Parathyroid adenoma (tissue), 2 donors: ENCODE measurements at regions not wholly inside any gene's neighbourhood (a gene's known extent, or its start where the extent isn't known, plus 50 kb on each side); places are given as distances from the start of the nearest gene placed in this dataset.

ENCODE experiments used
- H2AFZ ChIP-seq: fragments of 300-600 bp; sonication (generic); one replicate; pipeline ENCODE4 v1.7.0; 2017; ENCODE audit warnings: antibody characterized with exemption, mild to moderate bottlenecking
- H3K27ac ChIP-seq: fragments of 300-600 bp; sonication (generic); one replicate; pipeline ENCODE4 v1.7.0; 2017
- H3K27me3 ChIP-seq: fragments of 300-600 bp; sonication (generic); one replicate; pipeline ENCODE4 v1.7.0; 2017; ENCODE audit warnings: low read length; ENCODE audit not compliant: control insufficient read depth, insufficient read depth
- H3K36me3 ChIP-seq: fragments of 300-600 bp; sonication (generic); one replicate; pipeline ENCODE4 v1.7.0; 2017; ENCODE audit warnings: low read length; ENCODE audit not compliant: control insufficient read depth, insufficient read depth
- H3K4me1 ChIP-seq: fragments of 300-600 bp; sonication (generic); one replicate; pipeline ENCODE4 v1.7.0; 2017; ENCODE audit warnings: control low read depth
- H3K4me2 ChIP-seq: fragments of 300-600 bp; sonication (generic); one replicate; pipeline ENCODE4 v1.7.0; 2017; ENCODE audit warnings: low read length
- H3K4me3 ChIP-seq: fragments of 300-600 bp; sonication (generic); one replicate; pipeline ENCODE4 v1.7.0; 2017; ENCODE audit warnings: low read depth, low read length
- H3K79me2 ChIP-seq: fragments of 300-600 bp; sonication (generic); one replicate; pipeline ENCODE4 v1.7.0; 2017; ENCODE audit warnings: control low read depth
- H3K9ac ChIP-seq: fragments of 300-600 bp; sonication (generic); one replicate; pipeline ENCODE4 v1.7.0; 2017; ENCODE audit warnings: mild to moderate bottlenecking
- H3K9me3 ChIP-seq: fragments of 300-600 bp; sonication (generic); one replicate; pipeline ENCODE4 v1.7.0; 2017; ENCODE audit warnings: low read length; ENCODE audit not compliant: control insufficient read depth
- CTCF ChIP-seq: fragments of 300-600 bp; sonication (generic); IDR thresholded peaks from one replicate; pipeline ENCODE4 v1.7.0; 2017; ENCODE audit warnings: antibody characterized with exemption, mild to moderate bottlenecking
- donor health status: primary hyperparathyroidism.

- Histone ChIP-seq H3K79me2 (no peaks in the 10 kb centered on the region), H3K9me3 (no peaks in the 10 kb centered on the region), H3K4me3 (no peak overlapping the region), H3K36me3 (no peaks in the 10 kb centered on the region), H3K27ac (no peak overlapping the region), H3K4me1 (no peaks in the 10 kb centered on the region), H3K27me3 (no peaks in the 10 kb centered on the region), H3K9ac (no peak overlapping the region), H3K4me2 (no peak overlapping the region), H2AFZ (no peak overlapping the region)
- no peak for TF ChIP-seq CTCF
Observed at GRCh38 chr10:33942508-33942907, 608.0 kb upstream of the NRP1 start.

GRCh38 chr10:33939892-33940291 is 605.4 kb upstream of the NRP1 start:
- no peak overlapping the region for H3K9ac ChIP-seq
- H3K4me2 ChIP-seq = no peak overlapping the region
- no peak overlapping the region for H3K4me3 ChIP-seq
- no peaks in the 10 kb centered on the region for H3K36me3 ChIP-seq
- no peaks in the 10 kb centered on the region for H3K27me3 ChIP-seq
- H2AFZ ChIP-seq = no peak overlapping the region
- no peaks in the 10 kb centered on the region for H3K79me2 ChIP-seq
- H3K27ac ChIP-seq = no peak overlapping the region
- no peaks in the 10 kb centered on the region for H3K4me1 ChIP-seq
- H3K9me3 ChIP-seq = no peaks in the 10 kb centered on the region
- TF ChIP-seq CTCF = no peak

GRCh38 chr10:33939410-33939809 is 604.9 kb upstream of the NRP1 start:
- no peaks in the 10 kb centered on the region for H3K4me1 ChIP-seq
- no peaks in the 10 kb centered on the region for H3K9me3 ChIP-seq
- H3K4me2 ChIP-seq = no peak overlapping the region
- no peak overlapping the region for H2AFZ ChIP-seq
- H3K36me3 ChIP-seq = no peaks in the 10 kb centered on the region
- H3K9ac ChIP-seq = no peak overlapping the region
- no peak overlapping the region for H3K27ac ChIP-seq
- no peak for TF ChIP-seq CTCF
- H3K79me2 ChIP-seq = no peaks in the 10 kb centered on the region
- no peak overlapping the region for H3K4me3 ChIP-seq
- H3K27me3 ChIP-seq = no peaks in the 10 kb centered on the region

GRCh38 chr10:33938001-33938400 is 603.5 kb upstream of the NRP1 start:
- Histone ChIP-seq H3K4me1 (no peaks in the 10 kb centered on the region), H3K4me2 (no peak overlapping the region), H3K27ac (no peak overlapping the region), H3K9ac (no peak overlapping the region), H3K9me3 (no peaks in the 10 kb centered on the region), H2AFZ (no peak overlapping the region), H3K4me3 (no peak overlapping the region), H3K79me2 (no peaks in the 10 kb centered on the region), H3K27me3 (no peaks in the 10 kb centered on the region), H3K36me3 (no peaks in the 10 kb centered on the region)
- TF ChIP-seq CTCF = no peak

- H3K4me2 ChIP-seq = no peak overlapping the region
- H3K9ac ChIP-seq = no peak overlapping the region
- TF ChIP-seq CTCF = no peak
- H2AFZ ChIP-seq = no peak overlapping the region
- H3K27me3 ChIP-seq = no peaks in the 10 kb centered on the region
- no peaks in the 10 kb centered on the region for H3K4me1 ChIP-seq
- no peak overlapping the region for H3K27ac ChIP-seq
- H3K9me3 ChIP-seq = no peaks in the 10 kb centered on the region
- no peak overlapping the region for H3K4me3 ChIP-seq
- H3K36me3 ChIP-seq = no peaks in the 10 kb centered on the region
- no peaks in the 10 kb centered on the region for H3K79me2 ChIP-seq
Observed at GRCh38 chr10:33937036-33937730, 602.7 kb upstream of the NRP1 start.
